ENCODE measurements at regions not wholly inside any gene's neighbourhood (a gene's known extent, or its start where the extent isn't known, plus 50 kb on each side); places are given as distances from the start of the nearest gene placed in this dataset.

DNA sequence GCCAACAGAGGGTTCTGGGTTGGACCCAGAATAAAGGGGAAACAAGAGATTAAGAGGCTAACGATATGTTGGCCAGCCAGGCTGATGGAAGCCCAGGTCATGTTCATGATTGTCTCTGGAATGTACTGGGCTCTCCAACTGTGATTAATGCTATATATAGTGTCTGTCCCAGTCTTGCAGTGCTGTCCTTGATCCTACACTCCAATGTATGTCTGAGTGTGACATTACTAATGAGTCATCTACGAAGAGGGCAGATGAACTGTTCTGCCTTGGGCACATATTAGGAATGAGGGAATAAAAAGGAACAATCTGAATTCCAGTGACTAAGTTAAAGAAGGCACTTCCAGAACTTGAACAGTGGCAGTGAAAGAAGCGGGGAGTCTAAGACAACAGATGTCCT is 142.1 kb downstream of the PDGFRA start:
- Histone ChIP-seq H2BK15ac (replicated peaks; ENCODE audit: low read depth) (no peak overlapping the region), H3K18ac (ENCODE audit: low read length) (no peak overlapping the region), H3K27me3 (ENCODE audit: insufficient read depth, low read length, poor library complexity) (no peaks in the 10 kb centered on the region), H3K79me1 (ENCODE audit: low read length) (no peaks in the 10 kb centered on the region), H2BK5ac (ENCODE audit: low read length) (no peak overlapping the region), H3K4me2 (ENCODE audit: low read length) (no peak overlapping the region), H3K4me3 (ENCODE audit: low read length) (no peak overlapping the region), H4K8ac (ENCODE audit: low read depth, low read length) (no peak overlapping the region), H3K4ac (ENCODE audit: low read depth, low read length) (no peak overlapping the region), H3K4me1 (ENCODE audit: control insufficient read depth, low read depth, low read length) (no peaks in the 10 kb centered on the region), H3K23ac (ENCODE audit: low read length) (no peak overlapping the region), H2BK120ac (ENCODE audit: low read depth, low read length) (no peak overlapping the region), H4K5ac (ENCODE audit: low read length) (no peak overlapping the region), H3K56ac (ENCODE audit: low read length) (no peak overlapping the region), H3K27ac (ENCODE audit: low read depth, low read length) (no peak overlapping the region), H2AK5ac (ENCODE audit: low read length) (no peak overlapping the region), H3K79me2 (ENCODE audit: control insufficient read depth, insufficient read depth, low read length) (no peaks in the 10 kb centered on the region), H3K36me3 (ENCODE audit: control insufficient read depth, insufficient read depth, low read length) (no peaks in the 10 kb centered on the region), H3K9ac (ENCODE audit: low read length) (no peak overlapping the region)
- WGBS (ENCODE audit: extremely low coverage, insufficient coverage, low lambda C conversion rate) = no CpG with 5 or more reads among the region's 3 CpGs
- no peak for DNase-seq

DNA sequence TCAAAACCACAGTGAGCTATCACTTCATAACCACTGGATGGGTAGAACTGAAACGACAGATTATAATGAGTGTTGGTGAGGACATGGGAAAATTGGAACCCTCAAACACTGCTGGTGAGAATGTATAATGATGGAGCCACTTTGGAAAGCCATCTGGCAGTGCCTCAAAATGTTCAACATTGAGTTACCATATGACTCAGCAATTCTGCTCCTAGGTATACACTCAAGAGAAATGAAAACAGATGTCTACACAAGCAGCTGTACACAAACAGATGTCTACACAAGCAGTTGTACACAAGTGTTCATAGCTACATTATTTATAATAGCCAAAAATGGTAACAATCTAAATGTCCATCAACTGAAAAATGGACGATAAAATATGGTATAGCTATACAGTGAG is 143.9 kb downstream of the PDGFRA start:
- Histone ChIP-seq H3K56ac (ENCODE audit: low read length) (no peak overlapping the region), H3K4ac (ENCODE audit: low read depth, low read length) (no peak overlapping the region), H3K79me1 (ENCODE audit: low read length) (no peaks in the 10 kb centered on the region), H2BK15ac (replicated peaks; ENCODE audit: low read depth) (no peak overlapping the region), H3K36me3 (ENCODE audit: control insufficient read depth, insufficient read depth, low read length) (no peaks in the 10 kb centered on the region), H2BK120ac (ENCODE audit: low read depth, low read length) (no peak overlapping the region), H4K8ac (ENCODE audit: low read depth, low read length) (no peak overlapping the region), H3K23ac (ENCODE audit: low read length) (no peak overlapping the region), H3K18ac (ENCODE audit: low read length) (no peak overlapping the region), H3K4me1 (ENCODE audit: control insufficient read depth, low read depth, low read length) (no peaks in the 10 kb centered on the region), H3K79me2 (ENCODE audit: control insufficient read depth, insufficient read depth, low read length) (no peaks in the 10 kb centered on the region), H4K5ac (ENCODE audit: low read length) (no peak overlapping the region), H3K27ac (ENCODE audit: low read depth, low read length) (no peak overlapping the region), H2AK5ac (ENCODE audit: low read length) (no peak overlapping the region), H3K9ac (ENCODE audit: low read length) (no peak overlapping the region), H3K27me3 (ENCODE audit: insufficient read depth, low read length, poor library complexity) (no peaks in the 10 kb centered on the region), H2BK5ac (ENCODE audit: low read length) (no peak overlapping the region), H3K4me2 (ENCODE audit: low read length) (no peak overlapping the region), H3K4me3 (ENCODE audit: low read length) (no peak overlapping the region)
- no CpG with 5 or more reads among the region's 2 CpGs for WGBS (ENCODE audit: extremely low coverage, insufficient coverage, low lambda C conversion rate)
- no peak for DNase-seq

DNA sequence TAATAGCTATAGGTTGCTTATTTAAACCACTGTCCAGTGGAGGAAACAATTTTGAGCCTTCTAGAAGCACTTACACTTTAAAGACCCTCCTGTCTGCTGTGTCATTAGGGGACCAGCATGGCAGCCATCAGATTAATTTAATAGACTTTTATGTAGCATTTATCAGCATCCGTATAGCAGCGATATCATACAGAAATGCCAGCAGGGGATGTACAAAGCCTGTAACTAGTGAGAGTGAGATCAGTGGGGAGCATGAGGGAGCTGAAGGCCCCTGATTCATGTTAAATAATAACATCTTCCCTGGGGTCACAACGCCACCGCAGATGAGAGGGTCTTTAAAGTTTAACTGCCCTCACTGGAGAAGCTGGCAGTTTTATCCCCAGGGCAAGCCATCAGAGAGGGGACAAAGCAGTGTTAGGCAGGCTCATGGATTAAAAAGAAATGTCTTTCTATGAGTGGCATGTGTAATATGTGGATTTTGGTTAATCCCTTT is 144.7 kb downstream of the PDGFRA start:
- Histone ChIP-seq H2BK15ac (replicated peaks; ENCODE audit: low read depth) (no peak overlapping the region), H3K4me3 (ENCODE audit: low read length) (no peak overlapping the region), H2AK5ac (ENCODE audit: low read length) (no peak overlapping the region), H3K79me2 (ENCODE audit: control insufficient read depth, insufficient read depth, low read length) (no peaks in the 10 kb centered on the region), H3K27ac (ENCODE audit: low read depth, low read length) (no peak overlapping the region), H3K9ac (ENCODE audit: low read length) (no peak overlapping the region), H2BK120ac (ENCODE audit: low read depth, low read length) (no peak overlapping the region), H3K18ac (ENCODE audit: low read length) (no peak overlapping the region), H3K23ac (ENCODE audit: low read length) (no peak overlapping the region), H3K4me1 (ENCODE audit: control insufficient read depth, low read depth, low read length) (no peaks in the 10 kb centered on the region), H3K4me2 (ENCODE audit: low read length) (no peak overlapping the region), H3K36me3 (ENCODE audit: control insufficient read depth, insufficient read depth, low read length) (no peaks in the 10 kb centered on the region), H3K79me1 (ENCODE audit: low read length) (no peaks in the 10 kb centered on the region), H2BK5ac (ENCODE audit: low read length) (no peak overlapping the region), H3K27me3 (ENCODE audit: insufficient read depth, low read length, poor library complexity) (no peaks in the 10 kb centered on the region), H4K8ac (ENCODE audit: low read depth, low read length) (no peak overlapping the region), H3K4ac (ENCODE audit: low read depth, low read length) (no peak overlapping the region), H4K5ac (ENCODE audit: low read length) (no peak overlapping the region), H3K56ac (ENCODE audit: low read length) (no peak overlapping the region)
- WGBS (ENCODE audit: extremely low coverage, insufficient coverage, low lambda C conversion rate) = no CpG with 5 or more reads among the region's 4 CpGs
- no peak for DNase-seq

DNA sequence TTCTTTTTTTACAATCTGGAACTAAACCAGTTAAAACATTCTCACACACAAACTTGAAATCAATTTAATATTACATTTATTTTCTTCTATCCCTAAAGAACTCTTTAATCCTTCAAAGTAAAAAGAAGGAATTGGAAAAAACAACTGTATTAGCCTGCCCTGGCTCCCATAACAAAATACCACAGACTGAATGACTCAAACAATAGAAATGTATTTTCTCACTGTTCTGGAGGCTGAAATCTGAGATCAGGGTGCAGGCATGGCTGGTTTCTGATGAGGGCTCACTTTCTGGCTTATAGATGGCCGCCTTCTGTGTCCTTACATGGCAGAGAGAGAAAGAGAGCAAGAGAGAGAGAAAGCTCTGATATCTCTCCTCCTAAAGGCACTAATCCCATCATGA is 149.4 kb downstream of the PDGFRA start:
- Histone ChIP-seq H3K56ac (ENCODE audit: low read length) (no peak overlapping the region), H3K79me1 (ENCODE audit: low read length) (no peaks in the 10 kb centered on the region), H4K5ac (ENCODE audit: low read length) (no peak overlapping the region), H3K9ac (ENCODE audit: low read length) (no peak overlapping the region), H3K18ac (ENCODE audit: low read length) (no peak overlapping the region), H3K4me1 (ENCODE audit: control insufficient read depth, low read depth, low read length) (no peaks in the 10 kb centered on the region), H3K4ac (ENCODE audit: low read depth, low read length) (no peak overlapping the region), H3K79me2 (ENCODE audit: control insufficient read depth, insufficient read depth, low read length) (no peaks in the 10 kb centered on the region), H3K23ac (ENCODE audit: low read length) (no peak overlapping the region), H2BK120ac (ENCODE audit: low read depth, low read length) (no peak overlapping the region), H3K27ac (ENCODE audit: low read depth, low read length) (no peak overlapping the region), H3K4me2 (ENCODE audit: low read length) (no peak overlapping the region), H3K27me3 (ENCODE audit: insufficient read depth, low read length, poor library complexity) (no peaks in the 10 kb centered on the region), H4K8ac (ENCODE audit: low read depth, low read length) (no peak overlapping the region), H2BK15ac (replicated peaks; ENCODE audit: low read depth) (no peak overlapping the region), H3K36me3 (ENCODE audit: control insufficient read depth, insufficient read depth, low read length) (no peaks in the 10 kb centered on the region), H2BK5ac (ENCODE audit: low read length) (no peak overlapping the region), H3K4me3 (ENCODE audit: low read length) (no peak overlapping the region), H2AK5ac (ENCODE audit: low read length) (no peak overlapping the region)
- no CpG with 5 or more reads among the region's 1 CpG for WGBS (ENCODE audit: extremely low coverage, insufficient coverage, low lambda C conversion rate)
- DNase-seq = no peak

DNA sequence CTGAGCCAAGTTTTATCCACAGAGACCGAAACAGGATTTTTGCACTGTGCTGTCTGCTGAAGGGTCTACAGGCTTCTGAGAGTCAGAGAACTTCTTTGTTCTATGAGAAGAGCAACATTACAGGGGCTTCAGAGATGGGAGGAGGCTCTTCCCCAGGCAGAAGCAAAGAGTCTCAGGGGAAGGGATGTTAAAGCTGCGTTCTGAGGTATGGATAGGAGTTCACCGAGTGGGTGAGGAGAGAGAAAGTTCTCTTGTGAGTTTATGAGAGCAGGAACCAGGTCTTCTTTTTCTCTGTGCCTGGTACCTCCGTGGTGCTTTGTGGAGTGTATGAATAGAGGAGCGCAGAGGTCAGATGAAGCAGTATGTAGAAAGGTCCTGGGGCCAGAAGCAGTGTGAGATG is 155.1 kb downstream of the PDGFRA start:
- H4K5ac ChIP-seq (ENCODE audit: low read length) = no peak overlapping the region

DNA sequence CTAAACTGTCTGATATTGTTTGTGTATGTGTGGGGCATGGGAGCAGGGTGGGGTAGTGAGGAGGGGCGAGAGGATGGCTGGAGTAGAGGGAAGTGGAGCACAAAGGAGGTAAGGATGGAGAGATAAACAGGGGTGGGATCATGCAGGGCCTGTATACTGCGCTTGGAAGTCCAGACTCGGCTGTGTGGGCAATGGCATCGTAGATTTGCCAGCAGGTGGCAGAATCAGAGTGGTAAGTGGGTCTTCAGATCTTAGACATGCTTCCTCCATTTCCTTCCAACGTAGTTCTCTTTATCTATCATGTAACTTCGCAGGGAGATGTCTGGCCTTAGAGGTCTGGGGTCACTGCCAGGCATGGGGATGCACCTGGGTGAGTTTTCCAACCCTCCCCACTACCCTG is 155.5 kb downstream of the PDGFRA start:
- DNase-seq = peak; percentile 33
- no peak overlapping the region for H3K27ac ChIP-seq (ENCODE audit: low read depth, low read length)
- H3K4me3 ChIP-seq (ENCODE audit: low read length) = no peak overlapping the region
- H3K9ac ChIP-seq (ENCODE audit: low read length) = no peak overlapping the region
- no peaks in the 10 kb centered on the region for H3K4me1 ChIP-seq (ENCODE audit: control insufficient read depth, low read depth, low read length)
- no peak overlapping the region for H2BK5ac ChIP-seq (ENCODE audit: low read length)
- H2BK120ac ChIP-seq (ENCODE audit: low read depth, low read length) = no peak overlapping the region
- no peaks in the 10 kb centered on the region for H3K79me2 ChIP-seq (ENCODE audit: control insufficient read depth, insufficient read depth, low read length)
- no peak overlapping the region for H4K8ac ChIP-seq (ENCODE audit: low read depth, low read length)
- no peaks in the 10 kb centered on the region for H3K79me1 ChIP-seq (ENCODE audit: low read length)
- H3K4me2 ChIP-seq (ENCODE audit: low read length) = no peak overlapping the region
- H4K5ac ChIP-seq (ENCODE audit: low read length) = no peak overlapping the region
- no peak overlapping the region for H3K18ac ChIP-seq (ENCODE audit: low read length)
- no CpG with 5 or more reads among the region's 6 CpGs for WGBS (ENCODE audit: extremely low coverage, insufficient coverage, low lambda C conversion rate)
- no peak overlapping the region for H3K56ac ChIP-seq (ENCODE audit: low read length)
- no peak overlapping the region for H2BK15ac ChIP-seq (replicated peaks; ENCODE audit: low read depth)
- no peaks in the 10 kb centered on the region for H3K36me3 ChIP-seq (ENCODE audit: control insufficient read depth, insufficient read depth, low read length)
- no peak overlapping the region for H3K23ac ChIP-seq (ENCODE audit: low read length)
- no peaks in the 10 kb centered on the region for H3K27me3 ChIP-seq (ENCODE audit: insufficient read depth, low read length, poor library complexity)
- H2AK5ac ChIP-seq (ENCODE audit: low read length) = no peak overlapping the region
- H3K4ac ChIP-seq (ENCODE audit: low read depth, low read length) = no peak overlapping the region

More for the DNA sequence above, 155.1 kb downstream of the PDGFRA start:
- Histone ChIP-seq H3K4ac (ENCODE audit: low read depth, low read length) (no peak overlapping the region), H3K36me3 (ENCODE audit: control insufficient read depth, insufficient read depth, low read length) (no peaks in the 10 kb centered on the region), H2AK5ac (ENCODE audit: low read length) (no peak overlapping the region), H3K56ac (ENCODE audit: low read length) (no peak overlapping the region), H3K79me2 (ENCODE audit: control insufficient read depth, insufficient read depth, low read length) (no peaks in the 10 kb centered on the region), H3K4me3 (ENCODE audit: low read length) (no peak overlapping the region), H3K9ac (ENCODE audit: low read length) (no peak overlapping the region), H2BK5ac (ENCODE audit: low read length) (no peak overlapping the region), H3K27ac (ENCODE audit: low read depth, low read length) (no peak overlapping the region), H3K79me1 (ENCODE audit: low read length) (no peaks in the 10 kb centered on the region), H4K8ac (ENCODE audit: low read depth, low read length) (no peak overlapping the region), H3K4me2 (ENCODE audit: low read length) (no peak overlapping the region), H3K4me1 (ENCODE audit: control insufficient read depth, low read depth, low read length) (no peaks in the 10 kb centered on the region), H3K23ac (ENCODE audit: low read length) (no peak overlapping the region), H2BK120ac (ENCODE audit: low read depth, low read length) (no peak overlapping the region), H2BK15ac (replicated peaks; ENCODE audit: low read depth) (no peak overlapping the region), H3K27me3 (ENCODE audit: insufficient read depth, low read length, poor library complexity) (no peaks in the 10 kb centered on the region), H3K18ac (ENCODE audit: low read length) (no peak overlapping the region)
- no peak for DNase-seq
- WGBS (ENCODE audit: extremely low coverage, insufficient coverage, low lambda C conversion rate) = no CpG with 5 or more reads among the region's 5 CpGs
